ENCODE measurements at regions not wholly inside any gene's neighbourhood (a gene's known extent, or its start where the extent isn't known, plus 50 kb on each side); places are given as distances from the start of the nearest gene placed in this dataset.

GRCh38 chr3:104628185-104628789 lies 738.4 kb upstream of the ALCAM start:
- CTCF ChIA-PET = no interaction called here
- peak; percentile 60 for DNase-seq (ENCODE audit: low spot score)
- TF ChIP-seq CTCF (conservative IDR thresholded peaks at IDR 0.05; ENCODE audit: low read depth) = peak; percentile 64
- POLR2A ChIA-PET (ENCODE audit: low non-redundant PET) = no interaction called here
- no peak overlapping the region for H3K27ac ChIP-seq

GRCh38 chr3:104629038-104629437 lies 737.7 kb upstream of the ALCAM start:
- CTCF ChIA-PET = no interaction called here
- H3K27ac ChIP-seq = no peak overlapping the region
- DNase-seq (ENCODE audit: low spot score) = peak; percentile 79
- no peak for TF ChIP-seq CTCF (conservative IDR thresholded peaks at IDR 0.05; ENCODE audit: low read depth)
- POLR2A ChIA-PET (ENCODE audit: low non-redundant PET) = no interaction called here

- no peak for DNase-seq (ENCODE audit: low spot score)
- no peak for TF ChIP-seq CTCF (conservative IDR thresholded peaks at IDR 0.05; ENCODE audit: low read depth)
- no peak overlapping the region for H3K27ac ChIP-seq
- POLR2A ChIA-PET (ENCODE audit: low non-redundant PET) = no interaction called here
- CTCF ChIA-PET = no interaction called here
Observed at GRCh38 chr3:104631254-104631653, 735.5 kb upstream of the ALCAM start.

GRCh38 chr3:104632521-104632920 lies 734.2 kb upstream of the ALCAM start:
- no peak for TF ChIP-seq CTCF (conservative IDR thresholded peaks at IDR 0.05; ENCODE audit: low read depth)
- CTCF ChIA-PET = interaction anchor here (0.6 kb wide), 1 partner anchor 85 kb away, joined by 4 read pairs; no protein-coding TSS in a partner anchor
- POLR2A ChIA-PET (ENCODE audit: low non-redundant PET) = no interaction called here
- DNase-seq (ENCODE audit: low spot score) = no peak
- H3K27ac ChIP-seq = no peak overlapping the region

GRCh38 chr3:104632947-104633346 lies 733.8 kb upstream of the ALCAM start:
- POLR2A ChIA-PET (ENCODE audit: low non-redundant PET) = no interaction called here
- CTCF ChIA-PET = interaction anchor here (0.6 kb wide), 1 partner anchor 85 kb away, joined by 4 read pairs; no protein-coding TSS in a partner anchor
- TF ChIP-seq CTCF (conservative IDR thresholded peaks at IDR 0.05; ENCODE audit: low read depth) = no peak
- no peak for DNase-seq (ENCODE audit: low spot score)
- no peak overlapping the region for H3K27ac ChIP-seq

- DNase-seq (ENCODE audit: low spot score) = no peak
- H3K27ac ChIP-seq = no peak overlapping the region
- CTCF ChIA-PET = no interaction called here
- POLR2A ChIA-PET (ENCODE audit: low non-redundant PET) = no interaction called here
- TF ChIP-seq CTCF (conservative IDR thresholded peaks at IDR 0.05; ENCODE audit: low read depth) = no peak
Observed at GRCh38 chr3:104635872-104636580, 730.7 kb upstream of the ALCAM start.
